T1000 (cell line): ENCODE measurements at regions not wholly inside any gene's neighbourhood (a gene's known extent, or its start where the extent isn't known, plus 50 kb on each side); places are given as distances from the start of the nearest gene placed in this dataset.
"Not testable (repeated sequence)": the region's sequence is repeated elsewhere in the genome, so short reads cannot be mapped to it uniquely, and the experiment has no call there.

Source experiments
- DNase-seq: peaks from one replicate; lab custom pipeline; 2025; ENCODE audit warnings: mixed read lengths; lab: John Stamatoyannopoulos, UW

DNA sequence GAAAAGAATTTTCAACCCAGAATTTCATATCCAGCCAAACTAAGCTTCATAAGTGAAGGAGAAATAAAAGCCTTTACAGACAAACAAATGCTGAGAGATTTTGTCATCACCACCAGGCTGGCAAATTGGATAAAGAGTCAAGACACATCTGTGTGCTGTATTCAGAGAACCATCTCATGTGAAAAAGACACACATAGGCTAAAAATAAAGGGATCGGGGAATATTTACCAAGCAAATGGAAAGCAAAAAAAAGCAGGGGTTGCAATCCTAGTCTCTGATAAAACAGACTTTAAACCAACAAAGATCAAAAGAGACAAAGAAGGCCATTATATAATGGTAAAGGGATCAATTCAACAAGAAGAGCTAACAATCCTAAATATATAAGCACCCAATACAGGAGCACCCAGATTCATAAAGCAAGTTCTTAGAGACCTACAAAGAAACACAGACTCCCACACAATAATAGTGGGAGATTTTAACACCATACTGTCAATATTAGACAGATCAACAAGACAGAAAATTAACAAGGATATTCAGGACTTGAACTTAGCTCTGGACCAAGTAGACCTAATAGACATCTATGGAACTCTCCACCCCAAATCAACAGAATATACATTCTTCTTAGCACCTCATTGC, 55.9 kb upstream of the ACSM6 start:
- DNase-seq: not testable (repeated sequence)

- DNase-seq: no peak
These were observed 59.5 kb upstream of the ACSM6 start for GRCh38 chr10:95134490-95134889.

DNA sequence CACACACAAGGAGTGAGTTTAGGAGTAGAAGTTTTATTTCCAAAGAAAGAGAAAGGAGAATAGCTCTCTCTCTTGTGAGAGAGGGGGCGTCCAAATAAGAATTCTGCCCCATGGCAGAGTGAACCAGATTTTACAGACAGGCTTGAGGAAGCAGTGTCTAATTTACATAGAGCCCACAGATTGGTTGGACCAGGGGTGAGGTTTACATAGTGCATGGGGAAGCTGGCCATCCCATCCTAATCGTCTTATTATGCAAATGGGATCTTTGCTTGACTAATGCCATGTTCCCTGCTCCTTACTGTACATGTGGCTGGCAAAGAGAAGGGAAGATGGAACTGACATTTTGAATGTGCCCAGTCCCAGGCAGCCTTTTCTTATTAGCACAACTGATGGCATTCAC, 60.0 kb upstream of the ACSM6 start:
- DNase-seq: no peak

- peak; percentile 68 for DNase-seq
These were observed 60.9 kb upstream of the ACSM6 start for GRCh38 chr10:95133016-95133752.

GRCh38 chr10:95130429-95130828, 61.1 kb upstream of the CYP2C8 start:
- DNase-seq: not testable (repeated sequence)

DNA sequence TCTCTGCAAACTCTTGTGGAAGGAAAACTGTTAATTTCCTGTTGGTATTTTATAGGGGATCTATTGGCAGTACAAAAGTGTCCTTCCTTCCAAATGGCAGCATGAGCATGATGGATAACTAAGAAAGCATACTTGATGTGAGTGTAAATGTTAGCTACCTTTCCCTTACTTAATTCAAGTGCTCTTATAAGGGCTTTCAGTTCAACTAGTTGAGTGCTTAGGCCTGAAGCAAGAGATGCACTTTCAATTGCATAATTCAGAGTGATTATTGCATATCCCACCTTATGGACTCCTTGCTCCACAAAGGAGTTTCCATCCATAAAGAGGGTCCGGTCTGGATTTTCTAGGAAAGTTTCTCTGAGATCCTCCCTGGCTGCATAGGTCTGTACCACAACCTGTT, 56.3 kb upstream of the CYP2C8 start:
- no peak for DNase-seq

GRCh38 chr10:95122736-95123135, 53.4 kb upstream of the CYP2C8 start:
- DNase-seq: no peak

GRCh38 chr10:95121904-95122303, 52.6 kb upstream of the CYP2C8 start:
- no peak for DNase-seq
